C1 segment of cervical spinal cord (tissue), 14 donors: ENCODE measurements at regions not wholly inside any gene's neighbourhood (a gene's known extent, or its start where the extent isn't known, plus 50 kb on each side); places are given as distances from the start of the nearest gene placed in this dataset.
A peak's percentile ranks its signal among the peaks of the same experiment; 100 is the strongest.

Experiments
- DNase-seq, 14 donors: peaks; one replicate each; lab custom pipeline; 2025; lab: John Stamatoyannopoulos, UW

GRCh38 chr20:16945619-16946018, 197.5 kb downstream of the OTOR start:
- DNase-seq, result no peak

GRCh38 chr20:16946097-16946496, 197.9 kb downstream of the OTOR start:
- no peak for DNase-seq

- DNase-seq, result peak in 1 of 14 donors; percentile 81
Measured at GRCh38 chr20:16947479-16947878, 199.3 kb downstream of the OTOR start.

GRCh38 chr20:16951876-16952275, 203.7 kb downstream of the OTOR start:
- no peak for DNase-seq

- DNase-seq, result no peak
Measured at GRCh38 chr20:16952965-16953364, 204.8 kb downstream of the OTOR start.

GRCh38 chr20:16953858-16954257, 205.7 kb downstream of the OTOR start:
- DNase-seq, result no peak

GRCh38 chr20:16955462-16955861, 207.3 kb downstream of the OTOR start:
- no peak for DNase-seq

- DNase-seq, result no peak
Measured at GRCh38 chr20:16955971-16956370, 207.8 kb downstream of the OTOR start.

GRCh38 chr20:16965401-16965800, 217.2 kb downstream of the OTOR start:
- no peak for DNase-seq

- no peak for DNase-seq
Measured at GRCh38 chr20:16966276-16966880, 218.2 kb downstream of the OTOR start.

GRCh38 chr20:16968099-16968498, 219.9 kb downstream of the OTOR start:
- no peak for DNase-seq

- DNase-seq, result no peak
Measured at GRCh38 chr20:16970776-16971175, 222.6 kb downstream of the OTOR start.

- DNase-seq, result no peak
Measured at GRCh38 chr20:16974080-16974854, 226.1 kb downstream of the OTOR start.

- no peak for DNase-seq
Measured at GRCh38 chr20:16974855-16975162, 226.7 kb downstream of the OTOR start.

GRCh38 chr20:16975682-16976081, 227.5 kb downstream of the OTOR start:
- peak in 2 of 14 donors; percentile 4 to 76 for DNase-seq

- DNase-seq, result no peak
Measured at GRCh38 chr20:16978497-16978896, 230.3 kb downstream of the OTOR start.

- DNase-seq, result no peak
Measured at GRCh38 chr20:16982091-16982726, 234.1 kb downstream of the OTOR start.

GRCh38 chr20:16984481-16984880, 236.3 kb downstream of the OTOR start:
- DNase-seq, result no peak

GRCh38 chr20:17003170-17003870, 223.5 kb upstream of the PCSK2 start:
- no peak for DNase-seq

- DNase-seq, result no peak
Measured at GRCh38 chr20:17010181-17010580, 216.7 kb upstream of the PCSK2 start.

- peak in 1 of 14 donors; percentile 18 for DNase-seq
Measured at GRCh38 chr20:17012546-17013226, 214.2 kb upstream of the PCSK2 start.

GRCh38 chr20:17014217-17014616, 212.6 kb upstream of the PCSK2 start:
- peak in 1 of 14 donors; percentile 76 for DNase-seq
